GM19043 (cell line): ENCODE measurements at regions not wholly inside any gene's neighbourhood (a gene's known extent, or its start where the extent isn't known, plus 50 kb on each side); places are given as distances from the start of the nearest gene placed in this dataset.

Experiments used
- ATAC-seq: cut with Tn5 transposase; IDR thresholded peaks from one replicate; pipeline ENCODE4 v1.9.1; 2021; ENCODE audit warnings: low read depth; ENCODE audit not compliant: unreplicated experiment

- ATAC-seq, result no peak
Measured at GRCh38 chr5:167128581-167128980, 1162.9 kb upstream of the WWC1 start.

- no peak for ATAC-seq
Measured at GRCh38 chr5:167140548-167141291, 1150.7 kb upstream of the WWC1 start.

- ATAC-seq, result no peak
Measured at GRCh38 chr5:167143716-167144115, 1147.7 kb upstream of the WWC1 start.

- no peak for ATAC-seq
Measured at GRCh38 chr5:167145841-167146240, 1145.6 kb upstream of the WWC1 start.

- no peak for ATAC-seq
Measured at GRCh38 chr5:167147879-167148278, 1143.6 kb upstream of the WWC1 start.

GRCh38 chr5:167150661-167151060 lies 1140.8 kb upstream of the WWC1 start:
- ATAC-seq, result no peak

- ATAC-seq, result no peak
Measured at GRCh38 chr5:167152561-167152960, 1138.9 kb upstream of the WWC1 start.

- no peak for ATAC-seq
Measured at GRCh38 chr5:167155387-167156005, 1135.9 kb upstream of the WWC1 start.

- ATAC-seq, result no peak
Measured at GRCh38 chr5:167156446-167156845, 1135.0 kb upstream of the WWC1 start.

- ATAC-seq, result no peak
Measured at GRCh38 chr5:167158588-167158987, 1132.9 kb upstream of the WWC1 start.

- no peak for ATAC-seq
Measured at GRCh38 chr5:167160388-167160787, 1131.1 kb upstream of the WWC1 start.

- ATAC-seq, result no peak
Measured at GRCh38 chr5:167166696-167167095, 1124.7 kb upstream of the WWC1 start.

- no peak for ATAC-seq
Measured at GRCh38 chr5:167167191-167167795, 1124.2 kb upstream of the WWC1 start.

GRCh38 chr5:167168971-167169370 lies 1122.5 kb upstream of the WWC1 start:
- ATAC-seq, result no peak

GRCh38 chr5:167171056-167171455 lies 1120.4 kb upstream of the WWC1 start:
- ATAC-seq, result no peak

GRCh38 chr5:167177736-167178135 lies 1113.7 kb upstream of the WWC1 start:
- no peak for ATAC-seq

GRCh38 chr5:167180906-167181305 lies 1110.5 kb upstream of the WWC1 start:
- no peak for ATAC-seq

GRCh38 chr5:167205881-167206280 lies 1085.6 kb upstream of the WWC1 start:
- no peak for ATAC-seq

GRCh38 chr5:167207081-167207480 lies 1084.4 kb upstream of the WWC1 start:
- ATAC-seq, result no peak

GRCh38 chr5:167208911-167209310 lies 1082.5 kb upstream of the WWC1 start:
- no peak for ATAC-seq

GRCh38 chr5:167217097-167217743 lies 1074.2 kb upstream of the WWC1 start:
- no peak for ATAC-seq
